Testis (tissue), 2 donors: ENCODE measurements at regions not wholly inside any gene's neighbourhood (a gene's known extent, or its start where the extent isn't known, plus 50 kb on each side); places are given as distances from the start of the nearest gene placed in this dataset.

Experiments
- DNase-seq: peaks from one replicate; pipeline ENCODE4 v3.0.0-alpha.2; 2019
- H3K27ac ChIP-seq, 2 donors: fragments of 200-600 bp; sonication (generic); one replicate each; pipeline ENCODE4 v1.5.1; 2019
- H3K27me3 ChIP-seq: fragments of 200-600 bp; sonication (generic); one replicate; pipeline ENCODE4 v1.5.1; 2019
- H3K36me3 ChIP-seq: fragments of 200-600 bp; sonication (generic); one replicate; pipeline ENCODE4 v1.5.1; 2017; ENCODE audit warnings: low read depth; ENCODE audit errors: missing control alignments
- H3K4me1 ChIP-seq: fragments of 200-600 bp; sonication (generic); one replicate; pipeline ENCODE4 v1.5.1; 2019
- H3K4me3 ChIP-seq, 2 donors: fragments of 200-600 bp; sonication (generic); one replicate each; pipeline ENCODE4 v1.5.1; 2017 to 2019
- H3K9me3 ChIP-seq: fragments of 200-600 bp; sonication (generic); one replicate; pipeline ENCODE4 v1.5.1; 2017
- CTCF ChIP-seq, 3 experiments: fragments of 450-650 bp in 2 of 3; fragments of 200-600 bp in 1 of 3; sonication (generic) in 1 of 3; IDR thresholded peaks; one replicate each; pipeline ENCODE4 v1.5.1; 2016 to 2019; ENCODE audit warnings: antibody characterized with exemption in 3 of 3, mild to moderate bottlenecking in 2 of 3, moderate library complexity in 1 of 3
- POLR2A ChIP-seq: fragments of 450-650 bp; IDR thresholded peaks from one replicate; pipeline ENCODE4 v1.6.1; 2017; ENCODE audit warnings: antibody characterized with exemption, mild to moderate bottlenecking, moderate library complexity
- whole genome bisulfite sequencing, 2 donors: methylation state at CpG; one replicate each; pipeline ENCODE4 v1.1.5; 2018; 5-methylcytosine and 5-hydroxymethylcytosine counted together
- intact Hi-C: fragments of 100-400 bp; cut with DNase I; formaldehyde crosslinking; loops from one replicate; pipeline ENCODE4 v1.15.1; 2023; ENCODE audit warnings: low total_unique reads

- intact Hi-C loops, result no loop called here
- Histone ChIP-seq H3K4me1 (peaks cover 5% of the 10 kb centered on the region), H3K36me3 (no peaks in the 10 kb centered on the region), H3K27ac (no peak overlapping the region), H3K27me3 (no peaks in the 10 kb centered on the region), H3K4me3 (no peak overlapping the region), H3K9me3 (no peaks in the 10 kb centered on the region)
- 87 to 96% methylated on average over 3 of the region's 3 CpGs for WGBS, 2 donors
- no peak for TF ChIP-seq POLR2A
- TF ChIP-seq CTCF (IDR thresholded peaks at IDR 0.05), result no peak
- DNase-seq, result no peak
Observed at GRCh38 chr21:17446737-17447136, 66.1 kb upstream of the CXADR start.

- H3K4me3 ChIP-seq, result no peak overlapping the region
- TF ChIP-seq CTCF (IDR thresholded peaks at IDR 0.05) (no peak), POLR2A (no peak)
- H3K9me3 ChIP-seq, result no peaks in the 10 kb centered on the region
- H3K4me1 ChIP-seq, result no peaks in the 10 kb centered on the region
- no peak for DNase-seq
- no peaks in the 10 kb centered on the region for H3K27me3 ChIP-seq
- no peaks in the 10 kb centered on the region for H3K36me3 ChIP-seq
- no peak overlapping the region for H3K27ac ChIP-seq
- intact Hi-C loops, result no loop called here
Observed at GRCh38 chr21:17449701-17450100, 63.1 kb upstream of the CXADR start.

DNA sequence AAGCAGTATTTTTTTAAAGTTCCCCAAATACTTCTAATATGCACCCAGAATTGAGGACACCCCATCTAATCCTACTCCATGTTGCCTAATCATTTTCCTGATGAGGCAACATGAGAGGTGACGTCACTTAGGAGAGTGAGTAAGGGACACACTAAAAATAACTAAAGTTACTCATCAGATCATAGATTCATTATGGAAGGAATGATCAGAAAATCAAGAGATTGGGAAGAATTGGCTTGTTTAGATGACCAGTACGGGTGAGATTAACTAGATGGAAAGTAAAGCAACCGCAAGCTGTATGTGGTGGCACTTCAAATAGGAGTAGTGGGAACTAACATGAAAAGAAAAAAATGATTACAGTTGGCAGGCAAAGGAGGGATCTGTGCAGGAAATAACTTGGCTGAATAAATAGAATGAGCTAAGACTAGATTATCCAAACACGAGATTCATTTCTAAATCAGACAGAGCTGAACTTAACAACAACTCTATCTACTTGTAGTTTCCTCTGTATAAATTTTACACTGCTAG is 61.4 kb upstream of the CXADR start:
- intact Hi-C loops, result no loop called here
- Histone ChIP-seq H3K27me3 (no peaks in the 10 kb centered on the region), H3K27ac (no peak overlapping the region), H3K9me3 (no peaks in the 10 kb centered on the region), H3K36me3 (no peaks in the 10 kb centered on the region), H3K4me3 (no peak overlapping the region), H3K4me1 (no peaks in the 10 kb centered on the region)
- TF ChIP-seq POLR2A (no peak), CTCF (IDR thresholded peaks at IDR 0.05) (no peak)
- 62 to 68% methylated on average over 4 of the region's 4 CpGs for WGBS, 2 donors
- no peak for DNase-seq

GRCh38 chr21:17454315-17455027 is 58.4 kb upstream of the CXADR start:
- DNase-seq, result peak; percentile 85
- H3K27me3 ChIP-seq, result no peaks in the 10 kb centered on the region
- H3K36me3 ChIP-seq, result no peaks in the 10 kb centered on the region
- H3K4me1 ChIP-seq, result no peaks in the 10 kb centered on the region
- peak overlapping the region in 1 of 2 donors; percentile 1 for H3K27ac ChIP-seq
- no peak for TF ChIP-seq CTCF (IDR thresholded peaks at IDR 0.05)
- no peak for TF ChIP-seq POLR2A
- intact Hi-C loops, result no loop called here
- H3K9me3 ChIP-seq, result no peaks in the 10 kb centered on the region
- peak overlapping the region in 1 of 2 donors; percentile 38 for H3K4me3 ChIP-seq
- 10 to 11% methylated on average over 24 of the region's 24 CpGs for WGBS, 2 donors

DNA sequence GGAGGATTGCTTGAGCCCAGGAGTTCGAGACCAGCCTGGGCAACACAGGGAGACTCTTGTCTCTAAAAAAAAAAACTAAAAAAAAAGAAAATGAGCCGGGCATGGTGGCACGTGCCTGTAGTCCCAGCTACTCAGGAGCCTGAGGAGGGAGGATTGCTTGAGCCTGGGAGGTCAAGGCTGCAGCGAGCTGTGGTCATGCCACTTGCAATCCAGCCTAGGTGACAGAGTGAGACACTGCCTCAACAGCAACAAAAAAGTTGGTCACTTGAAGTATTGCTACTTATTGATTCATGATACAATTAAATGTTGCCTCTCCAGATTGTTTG is 57.9 kb upstream of the CXADR start:
- H3K4me1 ChIP-seq, result no peaks in the 10 kb centered on the region
- intact Hi-C loops, result no loop called here
- H3K4me3 ChIP-seq, result no peak overlapping the region
- no peak for DNase-seq
- H3K27me3 ChIP-seq, result no peaks in the 10 kb centered on the region
- TF ChIP-seq CTCF (IDR thresholded peaks at IDR 0.05) (no peak), POLR2A (no peak)
- no peaks in the 10 kb centered on the region for H3K36me3 ChIP-seq
- H3K9me3 ChIP-seq, result no peaks in the 10 kb centered on the region
- no peak overlapping the region for H3K27ac ChIP-seq
- WGBS, 2 donors, result 35 to 43% methylated on average over 4 of the region's 4 CpGs
